ENCODE measurements at regions not wholly inside any gene's neighbourhood (a gene's known extent, or its start where the extent isn't known, plus 50 kb on each side); places are given as distances from the start of the nearest gene placed in this dataset.

GRCh38 chr10:33524966-33525365 is 190.5 kb upstream of the NRP1 start:
- Histone ChIP-seq H3K4me3 (ENCODE audit: low read depth in 1 of 2, low read length in 2 of 2) (no peak overlapping the region), H3K9me3 (ENCODE audit: control insufficient read depth in 1 of 2, low read length in 2 of 2) (no peaks in the 10 kb centered on the region), H3K4me1 (ENCODE audit: control insufficient read depth in 1 of 2, insufficient read depth in 2 of 2, low read length in 2 of 2) (no peaks in the 10 kb centered on the region), H3K27me3 (ENCODE audit: control insufficient read depth in 1 of 2, insufficient read depth in 2 of 2, low read length in 2 of 2) (peaks cover 0 to 3% of the 10 kb centered on the region in 2 donors), H3K9ac (ENCODE audit: low read depth in 1 of 2, low read length in 2 of 2) (no peak overlapping the region), H3K36me3 (ENCODE audit: control insufficient read depth in 1 of 2, insufficient read depth in 2 of 2, low read length in 2 of 2) (no peaks in the 10 kb centered on the region), H3K27ac (ENCODE audit: low read depth, low read length) (no peak overlapping the region)

- Histone ChIP-seq H3K4me1 (ENCODE audit: control insufficient read depth in 1 of 2, insufficient read depth in 2 of 2, low read length in 2 of 2) (no peaks in the 10 kb centered on the region), H3K9ac (ENCODE audit: low read depth in 1 of 2, low read length in 2 of 2) (no peak overlapping the region), H3K36me3 (ENCODE audit: control insufficient read depth in 1 of 2, insufficient read depth in 2 of 2, low read length in 2 of 2) (no peaks in the 10 kb centered on the region), H3K9me3 (ENCODE audit: control insufficient read depth in 1 of 2, low read length in 2 of 2) (no peaks in the 10 kb centered on the region), H3K27ac (ENCODE audit: low read depth, low read length) (no peak overlapping the region), H3K27me3 (ENCODE audit: control insufficient read depth in 1 of 2, insufficient read depth in 2 of 2, low read length in 2 of 2) (peaks cover 0 to 3% of the 10 kb centered on the region in 2 donors), H3K4me3 (ENCODE audit: low read depth in 1 of 2, low read length in 2 of 2) (no peak overlapping the region)
These were observed 189.6 kb upstream of the NRP1 start for GRCh38 chr10:33524041-33524440.

GRCh38 chr10:33523236-33523792 is 188.8 kb upstream of the NRP1 start:
- H3K9ac ChIP-seq (ENCODE audit: low read depth in 1 of 2, low read length in 2 of 2), result no peak overlapping the region
- H3K4me3 ChIP-seq (ENCODE audit: low read depth in 1 of 2, low read length in 2 of 2), result no peak overlapping the region
- no peaks in the 10 kb centered on the region for H3K36me3 ChIP-seq (ENCODE audit: control insufficient read depth in 1 of 2, insufficient read depth in 2 of 2, low read length in 2 of 2)
- H3K27me3 ChIP-seq (ENCODE audit: control insufficient read depth in 1 of 2, insufficient read depth in 2 of 2, low read length in 2 of 2), result peaks cover 0 to 3% of the 10 kb centered on the region in 2 donors
- no peaks in the 10 kb centered on the region for H3K4me1 ChIP-seq (ENCODE audit: control insufficient read depth in 1 of 2, insufficient read depth in 2 of 2, low read length in 2 of 2)
- no peak overlapping the region for H3K27ac ChIP-seq (ENCODE audit: low read depth, low read length)
- H3K9me3 ChIP-seq (ENCODE audit: control insufficient read depth in 1 of 2, low read length in 2 of 2), result no peaks in the 10 kb centered on the region

- Histone ChIP-seq H3K27ac (ENCODE audit: low read depth, low read length) (no peak overlapping the region), H3K36me3 (ENCODE audit: control insufficient read depth in 1 of 2, insufficient read depth in 2 of 2, low read length in 2 of 2) (no peaks in the 10 kb centered on the region), H3K27me3 (ENCODE audit: control insufficient read depth in 1 of 2, insufficient read depth in 2 of 2, low read length in 2 of 2) (peaks cover 0 to 3% of the 10 kb centered on the region in 2 donors), H3K9me3 (ENCODE audit: control insufficient read depth in 1 of 2, low read length in 2 of 2) (no peaks in the 10 kb centered on the region), H3K9ac (ENCODE audit: low read depth in 1 of 2, low read length in 2 of 2) (no peak overlapping the region), H3K4me3 (ENCODE audit: low read depth in 1 of 2, low read length in 2 of 2) (no peak overlapping the region), H3K4me1 (ENCODE audit: control insufficient read depth in 1 of 2, insufficient read depth in 2 of 2, low read length in 2 of 2) (no peaks in the 10 kb centered on the region)
These were observed 187.4 kb upstream of the NRP1 start for GRCh38 chr10:33521904-33522303.

- no peaks in the 10 kb centered on the region for H3K9me3 ChIP-seq (ENCODE audit: control insufficient read depth in 1 of 2, low read length in 2 of 2)
- H3K9ac ChIP-seq (ENCODE audit: low read depth in 1 of 2, low read length in 2 of 2), result no peak overlapping the region
- H3K36me3 ChIP-seq (ENCODE audit: control insufficient read depth in 1 of 2, insufficient read depth in 2 of 2, low read length in 2 of 2), result no peaks in the 10 kb centered on the region
- H3K27me3 ChIP-seq (ENCODE audit: control insufficient read depth in 1 of 2, insufficient read depth in 2 of 2, low read length in 2 of 2), result peaks cover 0 to 3% of the 10 kb centered on the region in 2 donors
- no peak overlapping the region for H3K27ac ChIP-seq (ENCODE audit: low read depth, low read length)
- H3K4me1 ChIP-seq (ENCODE audit: control insufficient read depth in 1 of 2, insufficient read depth in 2 of 2, low read length in 2 of 2), result no peaks in the 10 kb centered on the region
- no peak overlapping the region for H3K4me3 ChIP-seq (ENCODE audit: low read depth in 1 of 2, low read length in 2 of 2)
These were observed 186.6 kb upstream of the NRP1 start for GRCh38 chr10:33521062-33521461.

GRCh38 chr10:33520223-33520622 is 185.8 kb upstream of the NRP1 start:
- no peaks in the 10 kb centered on the region for H3K36me3 ChIP-seq (ENCODE audit: control insufficient read depth in 1 of 2, insufficient read depth in 2 of 2, low read length in 2 of 2)
- H3K9me3 ChIP-seq (ENCODE audit: control insufficient read depth in 1 of 2, low read length in 2 of 2), result no peaks in the 10 kb centered on the region
- no peak overlapping the region for H3K4me3 ChIP-seq (ENCODE audit: low read depth in 1 of 2, low read length in 2 of 2)
- peaks cover 0 to 3% of the 10 kb centered on the region in 2 donors for H3K27me3 ChIP-seq (ENCODE audit: control insufficient read depth in 1 of 2, insufficient read depth in 2 of 2, low read length in 2 of 2)
- no peak overlapping the region for H3K9ac ChIP-seq (ENCODE audit: low read depth in 1 of 2, low read length in 2 of 2)
- no peaks in the 10 kb centered on the region for H3K4me1 ChIP-seq (ENCODE audit: control insufficient read depth in 1 of 2, insufficient read depth in 2 of 2, low read length in 2 of 2)
- H3K27ac ChIP-seq (ENCODE audit: low read depth, low read length), result no peak overlapping the region

- Histone ChIP-seq H3K9me3 (ENCODE audit: control insufficient read depth in 1 of 2, low read length in 2 of 2) (no peaks in the 10 kb centered on the region), H3K27ac (ENCODE audit: low read depth, low read length) (no peak overlapping the region), H3K36me3 (ENCODE audit: control insufficient read depth in 1 of 2, insufficient read depth in 2 of 2, low read length in 2 of 2) (no peaks in the 10 kb centered on the region), H3K27me3 (ENCODE audit: control insufficient read depth in 1 of 2, insufficient read depth in 2 of 2, low read length in 2 of 2) (peaks cover 0 to 3% of the 10 kb centered on the region in 2 donors), H3K9ac (ENCODE audit: low read depth in 1 of 2, low read length in 2 of 2) (no peak overlapping the region), H3K4me3 (ENCODE audit: low read depth in 1 of 2, low read length in 2 of 2) (no peak overlapping the region), H3K4me1 (ENCODE audit: control insufficient read depth in 1 of 2, insufficient read depth in 2 of 2, low read length in 2 of 2) (no peaks in the 10 kb centered on the region)
These were observed 184.8 kb upstream of the NRP1 start for GRCh38 chr10:33519130-33519860.

GRCh38 chr10:33510206-33510605 is 175.7 kb upstream of the NRP1 start:
- Histone ChIP-seq H3K9me3 (ENCODE audit: control insufficient read depth in 1 of 2, low read length in 2 of 2) (no peaks in the 10 kb centered on the region), H3K9ac (ENCODE audit: low read depth in 1 of 2, low read length in 2 of 2) (no peak overlapping the region), H3K27ac (ENCODE audit: low read depth, low read length) (no peak overlapping the region), H3K4me1 (ENCODE audit: control insufficient read depth in 1 of 2, insufficient read depth in 2 of 2, low read length in 2 of 2) (peaks cover 0 to 14% of the 10 kb centered on the region in 2 donors), H3K4me3 (ENCODE audit: low read depth in 1 of 2, low read length in 2 of 2) (no peak overlapping the region), H3K36me3 (ENCODE audit: control insufficient read depth in 1 of 2, insufficient read depth in 2 of 2, low read length in 2 of 2) (no peaks in the 10 kb centered on the region), H3K27me3 (ENCODE audit: control insufficient read depth in 1 of 2, insufficient read depth in 2 of 2, low read length in 2 of 2) (no peaks in the 10 kb centered on the region)

- H3K9me3 ChIP-seq (ENCODE audit: control insufficient read depth in 1 of 2, low read length in 2 of 2), result no peaks in the 10 kb centered on the region
- H3K9ac ChIP-seq (ENCODE audit: low read depth in 1 of 2, low read length in 2 of 2), result no peak overlapping the region
- no peak overlapping the region for H3K4me3 ChIP-seq (ENCODE audit: low read depth in 1 of 2, low read length in 2 of 2)
- H3K27me3 ChIP-seq (ENCODE audit: control insufficient read depth in 1 of 2, insufficient read depth in 2 of 2, low read length in 2 of 2), result no peaks in the 10 kb centered on the region
- H3K27ac ChIP-seq (ENCODE audit: low read depth, low read length), result no peak overlapping the region
- H3K4me1 ChIP-seq (ENCODE audit: control insufficient read depth in 1 of 2, insufficient read depth in 2 of 2, low read length in 2 of 2), result peaks cover 0 to 14% of the 10 kb centered on the region in 2 donors
- no peaks in the 10 kb centered on the region for H3K36me3 ChIP-seq (ENCODE audit: control insufficient read depth in 1 of 2, insufficient read depth in 2 of 2, low read length in 2 of 2)
These were observed 174.9 kb upstream of the NRP1 start for GRCh38 chr10:33509231-33509831.

- no peaks in the 10 kb centered on the region for H3K9me3 ChIP-seq (ENCODE audit: control insufficient read depth in 1 of 2, low read length in 2 of 2)
- H3K27me3 ChIP-seq (ENCODE audit: control insufficient read depth in 1 of 2, insufficient read depth in 2 of 2, low read length in 2 of 2), result no peaks in the 10 kb centered on the region
- no peak overlapping the region for H3K4me3 ChIP-seq (ENCODE audit: low read depth in 1 of 2, low read length in 2 of 2)
- no peak overlapping the region for H3K27ac ChIP-seq (ENCODE audit: low read depth, low read length)
- H3K36me3 ChIP-seq (ENCODE audit: control insufficient read depth in 1 of 2, insufficient read depth in 2 of 2, low read length in 2 of 2), result no peaks in the 10 kb centered on the region
- no peak overlapping the region for H3K9ac ChIP-seq (ENCODE audit: low read depth in 1 of 2, low read length in 2 of 2)
- peaks cover 0 to 14% of the 10 kb centered on the region in 2 donors for H3K4me1 ChIP-seq (ENCODE audit: control insufficient read depth in 1 of 2, insufficient read depth in 2 of 2, low read length in 2 of 2)
These were observed 173.4 kb upstream of the NRP1 start for GRCh38 chr10:33507662-33508425.

Data from duodenal mucosa (tissue), 2 donors.